GM23338 (cell line): ENCODE measurements at regions not wholly inside any gene's neighbourhood (a gene's known extent, or its start where the extent isn't known, plus 50 kb on each side); places are given as distances from the start of the nearest gene placed in this dataset.
"Not testable (repeated sequence)": the region's sequence is repeated elsewhere in the genome, so short reads cannot be mapped to it uniquely, and the experiment has no call there.

Experiments used
- ATAC-seq: fragments of 200-7000 bp; cut with Tn5 transposase; 3 replicates; pipeline ENCODE4 v1.9.1; 2020
- DNase-seq: peaks from one replicate; pipeline ENCODE4 v3.0.0-alpha.2; 2015; ENCODE audit warnings: low spot score
- H2AFZ ChIP-seq: fragments of 200-600 bp; sonication (generic); 2 replicates; pipeline ENCODE4 v1.8.0; 2016; ENCODE audit warnings: antibody characterized with exemption, mild to moderate bottlenecking, moderate library complexity
- H3F3A ChIP-seq: fragments of 200-600 bp; sonication (generic); replicated peaks from 2 replicates; pipeline ENCODE4 v1.8.0; 2017; ENCODE audit warnings: antibody characterized with exemption, mixed run types, low read depth
- H3K27ac ChIP-seq: fragments of 200-600 bp; sonication (generic); 2 replicates; pipeline ENCODE4 v1.6.1; 2016; ENCODE audit warnings: low read depth
- H3K27me3 ChIP-seq: fragments of 200-600 bp; sonication (generic); 2 replicates; pipeline ENCODE4 v1.8.0; 2016; ENCODE audit warnings: mild to moderate bottlenecking, mixed run types, moderate library complexity; ENCODE audit not compliant: insufficient read depth
- H3K36me3 ChIP-seq: fragments of 200-600 bp; sonication (generic); 2 replicates; pipeline ENCODE4 v1.8.0; 2016; ENCODE audit warnings: mild to moderate bottlenecking; ENCODE audit not compliant: insufficient read depth
- H3K4me1 ChIP-seq: fragments of 200-600 bp; sonication (generic); 2 replicates; pipeline ENCODE4 v1.8.0; 2016; ENCODE audit warnings: mild to moderate bottlenecking, moderate library complexity; ENCODE audit not compliant: insufficient read depth
- H3K4me2 ChIP-seq: fragments of 200-600 bp; sonication (generic); 2 replicates; pipeline ENCODE4 v1.7.1; 2017; ENCODE audit warnings: mixed run types
- H3K4me3 ChIP-seq: fragments of 200-600 bp; sonication (generic); 2 replicates; pipeline ENCODE4 v1.6.1; 2016; ENCODE audit warnings: mixed run types
- H3K79me2 ChIP-seq: fragments of 200-600 bp; sonication (generic); replicated peaks from 2 replicates; pipeline ENCODE4 v1.8.0; 2017; ENCODE audit warnings: mild to moderate bottlenecking; ENCODE audit not compliant: insufficient read depth
- H3K9me2 ChIP-seq: fragments of 200-600 bp; sonication (generic); 2 replicates; pipeline ENCODE4 v1.8.0; 2017; ENCODE audit not compliant: insufficient read depth
- H4K20me1 ChIP-seq: fragments of 200-600 bp; sonication (generic); replicated peaks from 2 replicates; pipeline ENCODE4 v1.8.0; 2017; ENCODE audit warnings: mild to moderate bottlenecking; ENCODE audit not compliant: insufficient read depth
- H3K27ac Mint-ChIP-seq: 2 replicates; pipeline ENCODE4 v1.8.0; 2020; ENCODE audit warnings: inconsistent platforms, mild to moderate bottlenecking, moderate library complexity, mixed read lengths
- H3K27me3 Mint-ChIP-seq: 3 replicates; pipeline ENCODE4 v1.8.0; 2022; ENCODE audit warnings: low read depth, mild to moderate bottlenecking, moderate library complexity, mixed read lengths, inconsistent platforms; ENCODE audit not compliant: insufficient read depth, poor library complexity
- H3K36me3 Mint-ChIP-seq: 3 replicates; pipeline ENCODE4 v1.8.0; 2021; ENCODE audit warnings: low read depth, mild to moderate bottlenecking, inconsistent platforms, moderate library complexity, mixed read lengths
- H3K4me1 Mint-ChIP-seq: 3 replicates; pipeline ENCODE4 v1.8.0; 2020; ENCODE audit warnings: mild to moderate bottlenecking, inconsistent platforms, mixed read lengths
- H3K4me3 Mint-ChIP-seq: 3 replicates; pipeline ENCODE4 v1.8.0; 2021; ENCODE audit warnings: moderate library complexity, mild to moderate bottlenecking, inconsistent platforms, mixed read lengths
- H3K9me3 Mint-ChIP-seq: 3 replicates; pipeline ENCODE4 v1.8.0; 2020; ENCODE audit warnings: moderate library complexity, mild to moderate bottlenecking, inconsistent platforms, mixed read lengths
- CREB1 ChIP-seq: fragments of 250-450 bp; sonication (Bioruptor Pico); IDR thresholded peaks from 2 replicates; pipeline ENCODE4 v1.5.0; 2020; ENCODE audit warnings: low read depth, mild to moderate bottlenecking, moderate library complexity
- JUNB ChIP-seq: IDR thresholded peaks from one replicate; pipeline ENCODE4 v1.6.1; 2016; ENCODE audit warnings: antibody characterized with exemption; ENCODE audit not compliant: unreplicated experiment
- NANOG ChIP-seq: IDR thresholded peaks from 2 replicates; pipeline ENCODE4 v1.6.1; 2016; ENCODE audit warnings: antibody characterized with exemption, borderline replicate concordance
- POLR2AphosphoS5 ChIP-seq: IDR thresholded peaks from 2 replicates; pipeline ENCODE4 v1.6.1; 2016; ENCODE audit warnings: antibody characterized with exemption, low read depth
- ZNF114 ChIP-seq: fragments of 250-450 bp; sonication (Bioruptor Pico); IDR thresholded peaks from 2 replicates; pipeline ENCODE4 v1.5.0; 2020; ENCODE audit warnings: mild to moderate bottlenecking, moderate library complexity
- TF ChIP-seq, protein P1 (sequence below): fragments of 250-450 bp; sonication (Bioruptor Pico); IDR thresholded peaks from 2 replicates; pipeline ENCODE4 v1.5.0; 2020; ENCODE audit warnings: mild to moderate bottlenecking, moderate library complexity
- TF ChIP-seq, protein P2 (sequence below): IDR thresholded peaks from 2 replicates; pipeline ENCODE4 v1.6.1; 2016; ENCODE audit warnings: antibody characterized with exemption
- TF ChIP-seq, protein P3 (sequence below), 2 experiments: fragments of 200-600 bp in 1 of 2; sonication (generic) in 1 of 2; conservative IDR thresholded peaks; 2 replicates each; pipeline versions ENCODE4 v1.5.1 to v1.6.1; 2016 to 2017; ENCODE audit warnings: antibody characterized with exemption in 2 of 2, low read depth in 2 of 2, mild to moderate bottlenecking in 2 of 2, moderate library complexity in 1 of 2

DNA sequence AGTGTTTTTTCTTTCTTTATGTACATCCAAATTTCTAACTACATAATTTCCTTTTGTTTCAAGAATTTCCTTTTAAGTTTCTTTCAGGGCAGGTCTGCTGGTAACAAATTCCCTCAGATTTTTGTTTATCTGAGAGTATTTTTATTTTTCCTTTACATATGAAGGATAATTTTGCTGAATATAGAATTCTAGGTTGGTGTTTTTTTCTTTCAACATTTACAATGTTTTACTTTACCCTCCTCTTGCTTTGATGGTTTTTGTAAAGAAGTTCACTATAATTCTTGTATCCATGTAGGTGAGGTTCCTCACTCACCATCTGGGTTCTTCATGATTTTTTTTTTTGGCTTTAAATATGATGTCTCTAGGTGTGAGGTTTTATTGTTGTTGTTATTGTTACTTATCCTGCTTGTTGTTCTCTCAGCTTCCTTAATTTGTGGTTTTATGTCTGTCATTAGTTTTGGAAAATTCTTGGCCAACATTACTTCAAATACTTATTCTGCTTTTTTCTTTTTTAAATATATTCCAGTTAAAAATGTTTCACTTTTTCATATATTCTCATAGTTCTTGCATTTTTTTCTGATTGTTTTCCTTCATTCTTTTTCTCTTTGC lies 580.1 kb upstream of the CITED2 start (continued):
- TF ChIP-seq, protein P1, sequence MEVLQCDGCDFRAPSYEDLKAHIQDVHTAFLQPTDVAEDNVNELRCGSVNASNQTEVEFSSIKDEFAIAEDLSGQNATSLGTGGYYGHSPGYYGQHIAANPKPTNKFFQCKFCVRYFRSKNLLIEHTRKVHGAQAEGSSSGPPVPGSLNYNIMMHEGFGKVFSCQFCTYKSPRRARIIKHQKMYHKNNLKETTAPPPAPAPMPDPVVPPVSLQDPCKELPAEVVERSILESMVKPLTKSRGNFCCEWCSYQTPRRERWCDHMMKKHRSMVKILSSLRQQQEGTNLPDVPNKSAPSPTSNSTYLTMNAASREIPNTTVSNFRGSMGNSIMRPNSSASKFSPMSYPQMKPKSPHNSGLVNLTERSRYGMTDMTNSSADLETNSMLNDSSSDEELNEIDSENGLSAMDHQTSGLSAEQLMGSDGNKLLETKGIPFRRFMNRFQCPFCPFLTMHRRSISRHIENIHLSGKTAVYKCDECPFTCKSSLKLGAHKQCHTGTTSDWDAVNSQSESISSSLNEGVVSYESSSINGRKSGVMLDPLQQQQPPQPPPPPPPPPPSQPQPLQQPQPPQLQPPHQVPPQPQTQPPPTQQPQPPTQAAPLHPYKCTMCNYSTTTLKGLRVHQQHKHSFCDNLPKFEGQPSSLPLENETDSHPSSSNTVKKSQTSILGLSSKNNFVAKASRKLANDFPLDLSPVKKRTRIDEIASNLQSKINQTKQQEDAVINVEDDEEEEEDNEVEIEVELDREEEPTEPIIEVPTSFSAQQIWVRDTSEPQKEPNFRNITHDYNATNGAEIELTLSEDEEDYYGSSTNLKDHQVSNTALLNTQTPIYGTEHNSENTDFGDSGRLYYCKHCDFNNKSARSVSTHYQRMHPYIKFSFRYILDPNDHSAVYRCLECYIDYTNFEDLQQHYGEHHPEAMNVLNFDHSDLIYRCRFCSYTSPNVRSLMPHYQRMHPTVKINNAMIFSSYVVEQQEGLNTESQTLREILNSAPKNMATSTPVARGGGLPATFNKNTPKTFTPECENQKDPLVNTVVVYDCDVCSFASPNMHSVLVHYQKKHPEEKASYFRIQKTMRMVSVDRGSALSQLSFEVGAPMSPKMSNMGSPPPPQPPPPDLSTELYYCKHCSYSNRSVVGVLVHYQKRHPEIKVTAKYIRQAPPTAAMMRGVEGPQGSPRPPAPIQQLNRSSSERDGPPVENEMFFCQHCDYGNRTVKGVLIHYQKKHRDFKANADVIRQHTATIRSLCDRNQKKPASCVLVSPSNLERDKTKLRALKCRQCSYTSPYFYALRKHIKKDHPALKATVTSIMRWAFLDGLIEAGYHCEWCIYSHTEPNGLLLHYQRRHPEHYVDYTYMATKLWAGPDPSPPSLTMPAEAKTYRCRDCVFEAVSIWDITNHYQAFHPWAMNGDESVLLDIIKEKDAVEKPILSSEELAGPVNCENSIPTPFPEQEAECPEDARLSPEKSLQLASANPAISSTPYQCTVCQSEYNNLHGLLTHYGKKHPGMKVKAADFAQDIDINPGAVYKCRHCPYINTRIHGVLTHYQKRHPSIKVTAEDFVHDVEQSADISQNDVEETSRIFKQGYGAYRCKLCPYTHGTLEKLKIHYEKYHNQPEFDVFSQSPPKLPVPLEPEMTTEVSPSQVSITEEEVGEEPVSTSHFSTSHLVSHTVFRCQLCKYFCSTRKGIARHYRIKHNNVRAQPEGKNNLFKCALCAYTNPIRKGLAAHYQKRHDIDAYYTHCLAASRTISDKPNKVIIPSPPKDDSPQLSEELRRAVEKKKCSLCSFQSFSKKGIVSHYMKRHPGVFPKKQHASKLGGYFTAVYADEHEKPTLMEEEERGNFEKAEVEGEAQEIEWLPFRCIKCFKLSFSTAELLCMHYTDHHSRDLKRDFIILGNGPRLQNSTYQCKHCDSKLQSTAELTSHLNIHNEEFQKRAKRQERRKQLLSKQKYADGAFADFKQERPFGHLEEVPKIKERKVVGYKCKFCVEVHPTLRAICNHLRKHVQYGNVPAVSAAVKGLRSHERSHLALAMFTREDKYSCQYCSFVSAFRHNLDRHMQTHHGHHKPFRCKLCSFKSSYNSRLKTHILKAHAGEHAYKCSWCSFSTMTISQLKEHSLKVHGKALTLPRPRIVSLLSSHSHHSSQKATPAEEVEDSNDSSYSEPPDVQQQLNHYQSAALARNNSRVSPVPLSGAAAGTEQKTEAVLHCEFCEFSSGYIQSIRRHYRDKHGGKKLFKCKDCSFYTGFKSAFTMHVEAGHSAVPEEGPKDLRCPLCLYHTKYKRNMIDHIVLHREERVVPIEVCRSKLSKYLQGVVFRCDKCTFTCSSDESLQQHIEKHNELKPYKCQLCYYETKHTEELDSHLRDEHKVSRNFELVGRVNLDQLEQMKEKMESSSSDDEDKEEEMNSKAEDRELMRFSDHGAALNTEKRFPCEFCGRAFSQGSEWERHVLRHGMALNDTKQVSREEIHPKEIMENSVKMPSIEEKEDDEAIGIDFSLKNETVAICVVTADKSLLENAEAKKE (CRISPR knock-in tag): no peak
- no peak for TF ChIP-seq NANOG
- no peak for TF ChIP-seq JUNB
- TF ChIP-seq CREB1 (CRISPR knock-in tag): no peak

DNA sequence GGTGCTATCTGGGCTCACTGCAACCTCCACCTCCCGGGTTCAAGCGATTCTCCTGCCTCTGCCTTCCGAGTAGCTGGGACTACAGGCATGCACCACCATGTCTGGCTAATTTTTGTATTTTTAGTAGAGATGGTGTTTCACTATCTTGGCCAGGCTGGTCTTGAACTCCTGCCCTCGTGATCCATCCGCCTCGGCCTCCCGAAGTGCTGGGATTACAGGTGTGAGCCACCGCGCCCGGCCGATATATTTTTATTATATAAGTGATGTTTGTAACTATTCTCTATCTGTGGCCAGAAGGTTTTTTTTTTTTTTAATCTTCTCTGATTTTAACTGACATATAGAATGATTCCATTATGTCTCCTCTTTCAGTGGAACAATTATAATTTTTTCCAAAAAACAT lies 579.3 kb upstream of the CITED2 start:
- not testable (repeated sequence) for H3K79me2 ChIP-seq, H2AFZ ChIP-seq, H3K4me3 Mint-ChIP-seq, H3K4me1 Mint-ChIP-seq, H3K9me2 ChIP-seq, H3K4me3 ChIP-seq, H3K27me3 ChIP-seq, H3K4me1 ChIP-seq, H3K27me3 Mint-ChIP-seq, H4K20me1 ChIP-seq, ATAC-seq, H3K36me3 ChIP-seq, DNase-seq, H3K27ac ChIP-seq, H3F3A ChIP-seq, H3K27ac Mint-ChIP-seq, H3K4me2 ChIP-seq
- Mint-ChIP-seq H3K9me3 (peaks cover 19% of the 10 kb centered on the region), H3K36me3 (peaks cover 12% of the 10 kb centered on the region; the same call in 2 of the 3 replicates)

DNA sequence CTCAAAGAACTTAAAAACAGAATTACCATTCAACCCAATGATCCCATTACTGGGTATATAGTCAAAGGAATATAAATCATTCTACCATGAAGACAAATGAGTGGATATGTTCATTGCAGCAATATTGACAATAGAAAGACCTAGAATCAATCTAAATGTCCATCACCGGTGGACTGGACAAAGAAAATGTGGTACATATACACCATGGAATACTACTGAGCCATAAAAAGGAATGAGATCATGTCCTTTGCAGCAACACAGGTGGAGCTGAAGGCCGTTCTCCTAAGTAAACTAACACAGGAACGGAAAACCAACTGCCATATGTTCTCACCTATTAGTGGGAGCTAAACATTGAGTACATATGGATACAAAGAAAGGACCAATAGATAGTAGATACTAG lies 576.7 kb upstream of the CITED2 start:
- peaks cover 19% of the 10 kb centered on the region for H3K9me3 Mint-ChIP-seq
- no peaks in the 10 kb centered on the region for H3K79me2 ChIP-seq
- H3K4me1 ChIP-seq: no peaks in the 10 kb centered on the region
- H3K27ac Mint-ChIP-seq: no peak overlapping the region
- H3K27me3 ChIP-seq: no peaks in the 10 kb centered on the region
- no peak overlapping the region for H3K4me3 ChIP-seq
- no peaks in the 10 kb centered on the region for H3K9me2 ChIP-seq
- H4K20me1 ChIP-seq: no peaks in the 10 kb centered on the region
- no peak overlapping the region for H3K4me2 ChIP-seq
- no peak overlapping the region for H3K27ac ChIP-seq
- no peak for ATAC-seq
- H2AFZ ChIP-seq: no peak overlapping the region
- no peaks in the 10 kb centered on the region for H3K27me3 Mint-ChIP-seq
- H3K36me3 Mint-ChIP-seq: peaks cover 13% of the 10 kb centered on the region; the same call in 2 of the 3 replicates
- H3K36me3 ChIP-seq: no peaks in the 10 kb centered on the region
- DNase-seq: no peak
- no peaks in the 10 kb centered on the region for H3F3A ChIP-seq
- H3K4me1 Mint-ChIP-seq: no peaks in the 10 kb centered on the region
- no peak overlapping the region for H3K4me3 Mint-ChIP-seq
- TF ChIP-seq POLR2AphosphoS5 (no peak), NANOG (no peak), CREB1 (CRISPR knock-in tag) (no peak), ZNF114 (no peak)
- TF ChIP-seq, protein P2, sequence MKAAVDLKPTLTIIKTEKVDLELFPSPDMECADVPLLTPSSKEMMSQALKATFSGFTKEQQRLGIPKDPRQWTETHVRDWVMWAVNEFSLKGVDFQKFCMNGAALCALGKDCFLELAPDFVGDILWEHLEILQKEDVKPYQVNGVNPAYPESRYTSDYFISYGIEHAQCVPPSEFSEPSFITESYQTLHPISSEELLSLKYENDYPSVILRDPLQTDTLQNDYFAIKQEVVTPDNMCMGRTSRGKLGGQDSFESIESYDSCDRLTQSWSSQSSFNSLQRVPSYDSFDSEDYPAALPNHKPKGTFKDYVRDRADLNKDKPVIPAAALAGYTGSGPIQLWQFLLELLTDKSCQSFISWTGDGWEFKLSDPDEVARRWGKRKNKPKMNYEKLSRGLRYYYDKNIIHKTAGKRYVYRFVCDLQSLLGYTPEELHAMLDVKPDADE: no peak
- TF ChIP-seq, protein P3, sequence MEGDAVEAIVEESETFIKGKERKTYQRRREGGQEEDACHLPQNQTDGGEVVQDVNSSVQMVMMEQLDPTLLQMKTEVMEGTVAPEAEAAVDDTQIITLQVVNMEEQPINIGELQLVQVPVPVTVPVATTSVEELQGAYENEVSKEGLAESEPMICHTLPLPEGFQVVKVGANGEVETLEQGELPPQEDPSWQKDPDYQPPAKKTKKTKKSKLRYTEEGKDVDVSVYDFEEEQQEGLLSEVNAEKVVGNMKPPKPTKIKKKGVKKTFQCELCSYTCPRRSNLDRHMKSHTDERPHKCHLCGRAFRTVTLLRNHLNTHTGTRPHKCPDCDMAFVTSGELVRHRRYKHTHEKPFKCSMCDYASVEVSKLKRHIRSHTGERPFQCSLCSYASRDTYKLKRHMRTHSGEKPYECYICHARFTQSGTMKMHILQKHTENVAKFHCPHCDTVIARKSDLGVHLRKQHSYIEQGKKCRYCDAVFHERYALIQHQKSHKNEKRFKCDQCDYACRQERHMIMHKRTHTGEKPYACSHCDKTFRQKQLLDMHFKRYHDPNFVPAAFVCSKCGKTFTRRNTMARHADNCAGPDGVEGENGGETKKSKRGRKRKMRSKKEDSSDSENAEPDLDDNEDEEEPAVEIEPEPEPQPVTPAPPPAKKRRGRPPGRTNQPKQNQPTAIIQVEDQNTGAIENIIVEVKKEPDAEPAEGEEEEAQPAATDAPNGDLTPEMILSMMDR (conservative IDR thresholded peaks at IDR 0.05; ENCODE audit: low read depth in 2 of 2): no peak
